ENCODE measurements at regions not wholly inside any gene's neighbourhood (a gene's known extent, or its start where the extent isn't known, plus 50 kb on each side); places are given as distances from the start of the nearest gene placed in this dataset.

DNA sequence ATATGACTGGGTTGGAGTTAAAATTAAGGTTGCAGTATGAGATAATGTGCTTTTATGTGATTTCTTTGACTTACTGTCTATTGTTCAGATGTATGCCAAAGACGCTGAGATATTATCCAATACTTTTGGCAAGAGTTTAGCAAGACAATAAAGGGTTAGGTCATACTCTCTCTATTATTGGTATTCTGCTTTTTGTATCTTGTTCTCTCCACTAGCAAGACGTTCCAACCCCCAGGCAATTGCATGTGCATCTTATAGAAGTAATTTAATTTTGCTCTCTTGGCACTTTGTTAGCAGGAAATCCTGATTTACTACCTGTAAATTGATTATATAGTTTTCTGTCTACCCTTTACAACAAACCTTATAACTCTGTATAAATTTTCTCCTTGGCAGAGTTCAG, 1093.6 kb downstream of the CDH9 start:
- TF ChIP-seq, protein P1, sequence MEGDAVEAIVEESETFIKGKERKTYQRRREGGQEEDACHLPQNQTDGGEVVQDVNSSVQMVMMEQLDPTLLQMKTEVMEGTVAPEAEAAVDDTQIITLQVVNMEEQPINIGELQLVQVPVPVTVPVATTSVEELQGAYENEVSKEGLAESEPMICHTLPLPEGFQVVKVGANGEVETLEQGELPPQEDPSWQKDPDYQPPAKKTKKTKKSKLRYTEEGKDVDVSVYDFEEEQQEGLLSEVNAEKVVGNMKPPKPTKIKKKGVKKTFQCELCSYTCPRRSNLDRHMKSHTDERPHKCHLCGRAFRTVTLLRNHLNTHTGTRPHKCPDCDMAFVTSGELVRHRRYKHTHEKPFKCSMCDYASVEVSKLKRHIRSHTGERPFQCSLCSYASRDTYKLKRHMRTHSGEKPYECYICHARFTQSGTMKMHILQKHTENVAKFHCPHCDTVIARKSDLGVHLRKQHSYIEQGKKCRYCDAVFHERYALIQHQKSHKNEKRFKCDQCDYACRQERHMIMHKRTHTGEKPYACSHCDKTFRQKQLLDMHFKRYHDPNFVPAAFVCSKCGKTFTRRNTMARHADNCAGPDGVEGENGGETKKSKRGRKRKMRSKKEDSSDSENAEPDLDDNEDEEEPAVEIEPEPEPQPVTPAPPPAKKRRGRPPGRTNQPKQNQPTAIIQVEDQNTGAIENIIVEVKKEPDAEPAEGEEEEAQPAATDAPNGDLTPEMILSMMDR (IDR thresholded peaks at IDR 0.05; ENCODE audit: low read depth, low read length, poor library complexity, severe bottlenecking) = no peak
- TF ChIP-seq EZH2phosphoT487 (IDR thresholded peaks at IDR 0.05; ENCODE audit: borderline replicate concordance, low read length) = no peak

Measured in DOHH2 (cell line).